ENCODE measurements at regions not wholly inside any gene's neighbourhood (a gene's known extent, or its start where the extent isn't known, plus 50 kb on each side); places are given as distances from the start of the nearest gene placed in this dataset.
A peak's percentile ranks its signal among the peaks of the same experiment; 100 is the strongest.

GRCh38 chr2:7795778-7796563 lies 878.8 kb downstream of the RNF144A start:
- Histone ChIP-seq H2BK15ac (ENCODE audit: low read length) (no peak overlapping the region), H3K27ac (replicated peaks; ENCODE audit: low read length) (no peak overlapping the region), H2BK12ac (ENCODE audit: low read length) (no peak overlapping the region), H2AK5ac (ENCODE audit: low read depth, low read length) (no peak overlapping the region), H3K14ac (ENCODE audit: low read length) (no peak overlapping the region), H4K8ac (ENCODE audit: low read depth, low read length) (no peak overlapping the region), H3K79me1 (ENCODE audit: low read depth, low read length) (no peaks in the 10 kb centered on the region), H2AFZ (ENCODE audit: low read length) (no peak overlapping the region), H3K18ac (ENCODE audit: low read length) (peak overlapping the region; percentile 1), H3K9me3 (replicated peaks in 1 of 2; ENCODE audit: control insufficient read depth in 2 of 2, insufficient read depth in 1 of 2, low read depth in 1 of 2, low read length in 2 of 2) (peaks cover 0 to 5% of the 10 kb centered on the region in 2 donors), H3K27me3 (ENCODE audit: control insufficient read depth in 3 of 3, insufficient read depth in 3 of 3, low read depth in 1 of 3, low read length in 3 of 3) (no peaks in the 10 kb centered on the region), H3K9ac (ENCODE audit: low read depth, low read length, poor library complexity) (no peak overlapping the region), H2BK5ac (ENCODE audit: low read length) (no peak overlapping the region), H2BK120ac (ENCODE audit: low read depth, low read length) (no peak overlapping the region), H3K23ac (ENCODE audit: low read depth, low read length, poor library complexity) (no peak overlapping the region), H3K4me3 (ENCODE audit: low read length in 2 of 2) (no peak overlapping the region), H4K91ac (ENCODE audit: low read depth, low read length, poor library complexity) (no peak overlapping the region), H3K4me2 (ENCODE audit: insufficient read depth, low read length, poor library complexity, severe bottlenecking) (no peak overlapping the region), H3K36me3 (replicated peaks in 1 of 2; ENCODE audit: control insufficient read depth in 2 of 2, insufficient read depth in 2 of 2, low read length in 2 of 2) (no peaks in the 10 kb centered on the region), H3K4me1 (ENCODE audit: control insufficient read depth in 2 of 2, insufficient read depth in 1 of 2, low read depth in 1 of 2, low read length in 2 of 2) (no peaks in the 10 kb centered on the region), H3K4ac (ENCODE audit: low read length) (no peak overlapping the region)
- DNase-seq (ENCODE audit: low spot score), result no peak
- WGBS, 2 donors (ENCODE audit: extremely low coverage in 2 of 2, insufficient read length in 2 of 2, insufficient replicate concordance in 1 of 2), result no CpG with 5 or more reads among the region's 7 CpGs

- Histone ChIP-seq H3K9ac (ENCODE audit: low read depth, low read length, poor library complexity) (no peak overlapping the region), H2AK5ac (ENCODE audit: low read depth, low read length) (no peak overlapping the region), H3K14ac (ENCODE audit: low read length) (no peak overlapping the region), H2BK15ac (ENCODE audit: low read length) (no peak overlapping the region), H3K4me3 (ENCODE audit: low read length in 2 of 2) (no peak overlapping the region), H2AFZ (ENCODE audit: low read length) (no peak overlapping the region), H3K4me1 (ENCODE audit: control insufficient read depth in 2 of 2, insufficient read depth in 1 of 2, low read depth in 1 of 2, low read length in 2 of 2) (no peaks in the 10 kb centered on the region), H3K27ac (replicated peaks; ENCODE audit: low read length) (no peak overlapping the region), H2BK12ac (ENCODE audit: low read length) (no peak overlapping the region), H3K4ac (ENCODE audit: low read length) (no peak overlapping the region), H3K79me1 (ENCODE audit: low read depth, low read length) (no peaks in the 10 kb centered on the region), H3K27me3 (ENCODE audit: control insufficient read depth in 3 of 3, insufficient read depth in 3 of 3, low read depth in 1 of 3, low read length in 3 of 3) (no peaks in the 10 kb centered on the region), H4K91ac (ENCODE audit: low read depth, low read length, poor library complexity) (no peak overlapping the region), H3K23ac (ENCODE audit: low read depth, low read length, poor library complexity) (no peak overlapping the region), H3K36me3 (replicated peaks in 1 of 2; ENCODE audit: control insufficient read depth in 2 of 2, insufficient read depth in 2 of 2, low read length in 2 of 2) (peaks cover 0 to 1% of the 10 kb centered on the region in 2 donors), H3K9me3 (replicated peaks in 1 of 2; ENCODE audit: control insufficient read depth in 2 of 2, insufficient read depth in 1 of 2, low read depth in 1 of 2, low read length in 2 of 2) (peaks cover 4 to 23% of the 10 kb centered on the region in 2 donors), H3K4me2 (ENCODE audit: insufficient read depth, low read length, poor library complexity, severe bottlenecking) (no peak overlapping the region), H4K8ac (ENCODE audit: low read depth, low read length) (no peak overlapping the region), H3K18ac (ENCODE audit: low read length) (no peak overlapping the region), H2BK5ac (ENCODE audit: low read length) (no peak overlapping the region), H2BK120ac (ENCODE audit: low read depth, low read length) (no peak overlapping the region)
- DNase-seq (ENCODE audit: low spot score), result no peak
- no CpG with 5 or more reads among the region's 2 CpGs for WGBS, 2 donors (ENCODE audit: extremely low coverage in 2 of 2, insufficient read length in 2 of 2, insufficient replicate concordance in 1 of 2)
Measured at GRCh38 chr2:7800031-7800430, 881.8 kb upstream of the ID2 start.

GRCh38 chr2:7801212-7801611 lies 880.6 kb upstream of the ID2 start:
- Histone ChIP-seq H3K36me3 (replicated peaks in 1 of 2; ENCODE audit: control insufficient read depth in 2 of 2, insufficient read depth in 2 of 2, low read length in 2 of 2) (peaks cover 0 to 1% of the 10 kb centered on the region in 2 donors), H2AFZ (ENCODE audit: low read length) (no peak overlapping the region), H2BK15ac (ENCODE audit: low read length) (no peak overlapping the region), H2AK5ac (ENCODE audit: low read depth, low read length) (no peak overlapping the region), H2BK5ac (ENCODE audit: low read length) (no peak overlapping the region), H2BK12ac (ENCODE audit: low read length) (no peak overlapping the region), H3K4ac (ENCODE audit: low read length) (no peak overlapping the region), H3K4me2 (ENCODE audit: insufficient read depth, low read length, poor library complexity, severe bottlenecking) (no peak overlapping the region), H3K4me3 (ENCODE audit: low read length in 2 of 2) (no peak overlapping the region), H3K27me3 (ENCODE audit: control insufficient read depth in 3 of 3, insufficient read depth in 3 of 3, low read depth in 1 of 3, low read length in 3 of 3) (no peaks in the 10 kb centered on the region), H3K18ac (ENCODE audit: low read length) (no peak overlapping the region), H3K27ac (replicated peaks; ENCODE audit: low read length) (no peak overlapping the region), H3K79me1 (ENCODE audit: low read depth, low read length) (no peaks in the 10 kb centered on the region), H3K9me3 (replicated peaks in 1 of 2; ENCODE audit: control insufficient read depth in 2 of 2, insufficient read depth in 1 of 2, low read depth in 1 of 2, low read length in 2 of 2) (peaks cover 4 to 25% of the 10 kb centered on the region in 2 donors), H3K4me1 (ENCODE audit: control insufficient read depth in 2 of 2, insufficient read depth in 1 of 2, low read depth in 1 of 2, low read length in 2 of 2) (no peaks in the 10 kb centered on the region), H3K9ac (ENCODE audit: low read depth, low read length, poor library complexity) (no peak overlapping the region), H4K91ac (ENCODE audit: low read depth, low read length, poor library complexity) (no peak overlapping the region), H3K23ac (ENCODE audit: low read depth, low read length, poor library complexity) (no peak overlapping the region), H4K8ac (ENCODE audit: low read depth, low read length) (no peak overlapping the region), H3K14ac (ENCODE audit: low read length) (no peak overlapping the region), H2BK120ac (ENCODE audit: low read depth, low read length) (no peak overlapping the region)
- no peak for DNase-seq (ENCODE audit: low spot score)

- no peak overlapping the region for H2BK15ac ChIP-seq (ENCODE audit: low read length)
- DNase-seq (ENCODE audit: low spot score), result no peak
- peaks cover 0 to 1% of the 10 kb centered on the region in 2 donors for H3K36me3 ChIP-seq (replicated peaks in 1 of 2; ENCODE audit: control insufficient read depth in 2 of 2, insufficient read depth in 2 of 2, low read length in 2 of 2)
- no peak overlapping the region for H3K9ac ChIP-seq (ENCODE audit: low read depth, low read length, poor library complexity)
- H2AK5ac ChIP-seq (ENCODE audit: low read depth, low read length), result no peak overlapping the region
- H2BK12ac ChIP-seq (ENCODE audit: low read length), result no peak overlapping the region
- no peak overlapping the region for H2AFZ ChIP-seq (ENCODE audit: low read length)
- no peaks in the 10 kb centered on the region for H3K4me1 ChIP-seq (ENCODE audit: control insufficient read depth in 2 of 2, insufficient read depth in 1 of 2, low read depth in 1 of 2, low read length in 2 of 2)
- no peak overlapping the region for H3K4ac ChIP-seq (ENCODE audit: low read length)
- no peak overlapping the region for H4K8ac ChIP-seq (ENCODE audit: low read depth, low read length)
- H3K79me1 ChIP-seq (ENCODE audit: low read depth, low read length), result no peaks in the 10 kb centered on the region
- no peak overlapping the region for H4K91ac ChIP-seq (ENCODE audit: low read depth, low read length, poor library complexity)
- H3K27ac ChIP-seq (replicated peaks; ENCODE audit: low read length), result no peak overlapping the region
- H2BK120ac ChIP-seq (ENCODE audit: low read depth, low read length), result no peak overlapping the region
- no peaks in the 10 kb centered on the region for H3K27me3 ChIP-seq (ENCODE audit: control insufficient read depth in 3 of 3, insufficient read depth in 3 of 3, low read depth in 1 of 3, low read length in 3 of 3)
- H3K4me2 ChIP-seq (ENCODE audit: insufficient read depth, low read length, poor library complexity, severe bottlenecking), result no peak overlapping the region
- no peak overlapping the region for H3K14ac ChIP-seq (ENCODE audit: low read length)
- peaks cover 4 to 28% of the 10 kb centered on the region in 2 donors for H3K9me3 ChIP-seq (replicated peaks in 1 of 2; ENCODE audit: control insufficient read depth in 2 of 2, insufficient read depth in 1 of 2, low read depth in 1 of 2, low read length in 2 of 2)
- H3K23ac ChIP-seq (ENCODE audit: low read depth, low read length, poor library complexity), result no peak overlapping the region
- peak overlapping the region; percentile 68 for H3K18ac ChIP-seq (ENCODE audit: low read length)
- H2BK5ac ChIP-seq (ENCODE audit: low read length), result no peak overlapping the region
- no CpG with 5 or more reads among the region's 5 CpGs for WGBS, 2 donors (ENCODE audit: extremely low coverage in 2 of 2, insufficient read length in 2 of 2, insufficient replicate concordance in 1 of 2)
- no peak overlapping the region for H3K4me3 ChIP-seq (ENCODE audit: low read length in 2 of 2)
Measured at GRCh38 chr2:7803515-7803914, 878.3 kb upstream of the ID2 start.

Measured in neuronal stem cell (in vitro differentiated cells).